GM12878 (cell line): ENCODE measurements at regions not wholly inside any gene's neighbourhood (a gene's known extent, or its start where the extent isn't known, plus 50 kb on each side); places are given as distances from the start of the nearest gene placed in this dataset.

Experiments used
- ATAC-seq: fragments of 200-7000 bp; cut with Tn5 transposase; 3 replicates; pipeline ENCODE4 v1.9.1; 2020; ENCODE audit warnings: mild to moderate bottlenecking, moderate library complexity
- BruUV-seq: library from RNA; stranded (reverse); fragments of 400-500 nt; replicated peaks from 2 replicates; lab custom pipeline; 2021; lab: Mats Ljungman, UMichigan
- CTCF ChIA-PET: fragments of 300-600 bp; sonication (Branson Sonifier 250); formaldehyde crosslinking; extraction: SDS; loops from one replicate; lab custom pipeline; 2021; ENCODE audit warnings: inconsistent platforms; lab: Yijun Ruan, JAX
- POLR2A ChIA-PET: fragments of 350-600 bp; formaldehyde crosslinking; extraction: SDS; loops from one replicate; lab custom pipeline; 2021; ENCODE audit warnings: inconsistent platforms; lab: Charles Lee
- RAD21 ChIA-PET: fragments of 300-600 bp; sonication (Branson Sonifier 250); formaldehyde crosslinking; loops from one replicate; lab custom pipeline; 2023; ENCODE audit warnings: antibody characterized with exemption; ENCODE audit not compliant: unreplicated experiment; lab: Charles Lee
- SMC1A ChIA-PET: fragments of 300-600 bp; sonication (Branson Sonifier 250); formaldehyde crosslinking; loops from one replicate; lab custom pipeline; 2023; ENCODE audit not compliant: unreplicated experiment, uncharacterized antibody; lab: Charles Lee
- DNase-seq: peaks from one replicate; pipeline ENCODE4 v3.0.0-alpha.2; 2011; ENCODE audit warnings: low read depth, low spot score
- FAIRE-seq: peaks from 3 replicates; lab custom pipeline; 2011; peaks lifted over from hg19 to GRCh38; lab: Jason Lieb, UNC
- H2AFZ ChIP-seq: 2 replicates; pipeline ENCODE4 v1.6.0; 2011; ENCODE audit warnings: low read depth, low read length, control low read depth; ENCODE audit not compliant: control insufficient read depth
- H3K27ac ChIP-seq: 2 replicates; pipeline ENCODE4 v1.5.1; 2011; ENCODE audit warnings: control low read depth; ENCODE audit not compliant: control insufficient read depth, insufficient read depth
- H3K27me3 ChIP-seq, 2 experiments: replicated peaks in 1 of 2; 2 replicates each; pipeline versions ENCODE4 v1.6.0 to v1.6.1; 2011; ENCODE audit warnings: low read length in 1 of 2; ENCODE audit not compliant: control insufficient read depth in 2 of 2, insufficient read depth in 2 of 2
- H3K36me3 ChIP-seq, 2 experiments: 2 replicates each; pipeline ENCODE4 v1.5.1; 2011; ENCODE audit warnings: low read length in 1 of 2; ENCODE audit not compliant: control insufficient read depth in 2 of 2, insufficient read depth in 2 of 2
- H3K4me1 ChIP-seq: 2 replicates; pipeline ENCODE4 v1.6.1; 2011; ENCODE audit warnings: mild to moderate bottlenecking, low read length, moderate library complexity, mixed read lengths; ENCODE audit not compliant: control insufficient read depth, insufficient read depth
- H3K4me2 ChIP-seq: 2 replicates; pipeline ENCODE4 v1.6.0; 2011; ENCODE audit warnings: control low read depth; ENCODE audit not compliant: control insufficient read depth, insufficient read depth
- H3K4me3 ChIP-seq: fragments of 200-600 bp; sonication (generic); 2 replicates; pipeline ENCODE4 v1.5.1; 2016
- H3K79me2 ChIP-seq: 2 replicates; pipeline ENCODE4 v1.6.0; 2011; ENCODE audit warnings: low read length; ENCODE audit not compliant: control insufficient read depth, insufficient read depth
- H3K9ac ChIP-seq: 2 replicates; pipeline ENCODE4 v1.8.0; 2011; ENCODE audit warnings: low read length, control low read depth, mixed read lengths; ENCODE audit not compliant: control insufficient read depth, insufficient read depth
- H3K9me3 ChIP-seq: replicated peaks from 3 replicates; pipeline ENCODE4 v1.5.1; 2011; ENCODE audit warnings: mild to moderate bottlenecking, low read length; ENCODE audit not compliant: control insufficient read depth, insufficient read depth
- H4K20me1 ChIP-seq: 2 replicates; pipeline ENCODE4 v1.6.0; 2011; ENCODE audit not compliant: control insufficient read depth, insufficient read depth
- FOXM1 ChIP-seq: IDR thresholded peaks from 2 replicates; pipeline ENCODE4 v1.6.1; 2012; ENCODE audit warnings: low read depth, mild to moderate bottlenecking, inconsistent platforms, low read length, moderate library complexity
- GATAD2B ChIP-seq: fragments of 450-650 bp; conservative IDR thresholded peaks from 2 replicates; pipeline ENCODE4 v1.6.1; 2017; ENCODE audit warnings: low read depth, mild to moderate bottlenecking, moderate library complexity
- NFYA ChIP-seq: IDR thresholded peaks from 2 replicates; pipeline ENCODE4 v1.6.1; 2011; ENCODE audit warnings: low read depth, mild to moderate bottlenecking, low read length, improper control_type of control experiment, borderline replicate concordance
- NRF1 ChIP-seq: conservative IDR thresholded peaks from 2 replicates; pipeline ENCODE4 v1.6.1; 2011; ENCODE audit warnings: mild to moderate bottlenecking, low read depth, low read length, improper control_type of control experiment
- POU2F2 ChIP-seq: IDR thresholded peaks from 3 replicates; pipeline ENCODE4 v1.6.1; 2011; ENCODE audit warnings: low read depth, mild to moderate bottlenecking, low read length, borderline replicate concordance
- RCOR1 ChIP-seq: conservative IDR thresholded peaks from 2 replicates; pipeline ENCODE4 v1.6.1; 2012; ENCODE audit warnings: low read depth, low read length, improper control_type of control experiment
- SMAD1 ChIP-seq: fragments of 450-650 bp; IDR thresholded peaks from 2 replicates; pipeline ENCODE4 v1.6.1; 2018; ENCODE audit warnings: mild to moderate bottlenecking, low read depth; ENCODE audit not compliant: partially characterized antibody
- SMARCA5 ChIP-seq: fragments of 450-650 bp; IDR thresholded peaks from 2 replicates; pipeline ENCODE4 v1.6.1; 2017; ENCODE audit warnings: mild to moderate bottlenecking
- SMC3 ChIP-seq: IDR thresholded peaks from 2 replicates; pipeline ENCODE4 v1.6.1; 2011; ENCODE audit warnings: low read length, improper control_type of control experiment, borderline replicate concordance
- SPI1 ChIP-seq: IDR thresholded peaks from 2 replicates; pipeline ENCODE4 v1.6.1; 2011; ENCODE audit warnings: low read depth, mild to moderate bottlenecking, low read length, moderate library complexity, borderline replicate concordance; ENCODE audit not compliant: insufficient read depth
- SREBF2 ChIP-seq: IDR thresholded peaks from 2 replicates; pipeline ENCODE4 v1.6.1; 2012; ENCODE audit warnings: mild to moderate bottlenecking, low read length
- ZSCAN29 ChIP-seq: fragments of 450-650 bp; IDR thresholded peaks from 2 replicates; pipeline ENCODE4 v1.6.1; 2017; ENCODE audit warnings: mild to moderate bottlenecking, moderate library complexity
- WGBS: methylation state at CpG from one replicate; pipeline ENCODE4 v1.1.6; 2016; ENCODE audit warnings: low lambda C conversion rate; ENCODE audit not compliant: insufficient replicate concordance, insufficient coverage; ENCODE audit errors: missing lambda C conversion rate; 5-methylcytosine and 5-hydroxymethylcytosine counted together
- in situ Hi-C: fragments of 300-500 bp; cut with MboI; formaldehyde crosslinking; loops from 9 replicates; pipeline ENCODE4 v1.14.3; 2018; ENCODE audit warnings: mixed read lengths
- intact Hi-C: fragments of 100-400 bp; cut with micrococcal nuclease; formaldehyde crosslinking; loops from one replicate; pipeline ENCODE4 v1.14.2; 2022; ENCODE audit not compliant: unreplicated experiment

DNA sequence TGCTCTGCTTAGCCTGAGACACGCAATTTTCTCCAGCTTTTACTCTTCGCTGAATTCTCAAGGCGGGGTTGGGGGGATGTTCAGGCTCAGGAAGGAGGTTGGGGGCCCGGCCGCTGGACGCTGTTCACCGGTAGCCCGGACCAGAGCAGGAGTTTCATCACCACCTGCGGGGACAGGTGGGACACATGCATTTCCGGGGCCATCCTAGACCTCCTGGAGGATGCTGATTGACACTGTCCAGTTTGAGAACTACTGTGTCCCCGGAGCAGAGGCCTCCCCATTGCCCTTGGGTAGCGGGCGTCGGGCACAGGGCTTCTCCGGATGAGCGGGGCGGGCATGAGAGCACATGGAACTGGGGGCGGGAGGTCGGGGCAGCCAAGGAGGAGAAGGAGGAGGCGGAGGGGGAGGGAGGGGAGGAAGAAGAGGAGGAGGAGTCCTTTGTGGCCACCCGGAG is 144.0 kb upstream of the GRK3 start:
- peak; percentile 23 for ATAC-seq
- CTCF ChIA-PET = interaction anchor here (0.9 to 1.1 kb wide), 3 partner anchors 17 to 30 kb away, joined by 3 to 8 read pairs (median 4); no protein-coding TSS in a partner anchor
- no peak for FAIRE-seq
- no peak for TF ChIP-seq SPI1
- TF ChIP-seq SREBF2 = no peak
- TF ChIP-seq NFYA = no peak
- TF ChIP-seq SMARCA5 = no peak
- TF ChIP-seq SMAD1 = no peak
- no peak for TF ChIP-seq SMC3
- TF ChIP-seq NRF1 = no peak
- no peak for TF ChIP-seq POU2F2
- TF ChIP-seq FOXM1 = no peak
- no peak for TF ChIP-seq ZSCAN29
- TF ChIP-seq GATAD2B = no peak
- TF ChIP-seq RCOR1 = no peak
- no peak for DNase-seq
- RAD21 ChIA-PET = no interaction called here
- H3K4me1 ChIP-seq = peaks cover 20% of the 10 kb centered on the region
- H3K4me2 ChIP-seq = peak overlapping the region; percentile 87
- H3K27me3 ChIP-seq = peaks cover 3 to 4% of the 10 kb centered on the region in 2 experiments; a peak in 3 of 4 replicates
- H4K20me1 ChIP-seq = no peaks in the 10 kb centered on the region
- SMC1A ChIA-PET = no interaction called here
- in situ Hi-C loops = no loop called here
- no peaks in the 10 kb centered on the region for H3K36me3 ChIP-seq
- peak overlapping the region; percentile 51; the same call in 1 of the 2 replicates for H3K4me3 ChIP-seq
- no peaks in the 10 kb centered on the region; the same call in 2 of the 3 replicates for H3K9me3 ChIP-seq
- H2AFZ ChIP-seq = no peak overlapping the region
- 45% methylated on average over 14 of the region's 21 CpGs for WGBS
- no peak overlapping the region for H3K9ac ChIP-seq
- H3K79me2 ChIP-seq = no peaks in the 10 kb centered on the region
- H3K27ac ChIP-seq = no peak overlapping the region
- POLR2A ChIA-PET = no interaction called here
- BruUV-seq = no TSS peak
- intact Hi-C loops = no loop called here
